ENCODE measurements at regions not wholly inside any gene's neighbourhood (a gene's known extent, or its start where the extent isn't known, plus 50 kb on each side); places are given as distances from the start of the nearest gene placed in this dataset.

DNA sequence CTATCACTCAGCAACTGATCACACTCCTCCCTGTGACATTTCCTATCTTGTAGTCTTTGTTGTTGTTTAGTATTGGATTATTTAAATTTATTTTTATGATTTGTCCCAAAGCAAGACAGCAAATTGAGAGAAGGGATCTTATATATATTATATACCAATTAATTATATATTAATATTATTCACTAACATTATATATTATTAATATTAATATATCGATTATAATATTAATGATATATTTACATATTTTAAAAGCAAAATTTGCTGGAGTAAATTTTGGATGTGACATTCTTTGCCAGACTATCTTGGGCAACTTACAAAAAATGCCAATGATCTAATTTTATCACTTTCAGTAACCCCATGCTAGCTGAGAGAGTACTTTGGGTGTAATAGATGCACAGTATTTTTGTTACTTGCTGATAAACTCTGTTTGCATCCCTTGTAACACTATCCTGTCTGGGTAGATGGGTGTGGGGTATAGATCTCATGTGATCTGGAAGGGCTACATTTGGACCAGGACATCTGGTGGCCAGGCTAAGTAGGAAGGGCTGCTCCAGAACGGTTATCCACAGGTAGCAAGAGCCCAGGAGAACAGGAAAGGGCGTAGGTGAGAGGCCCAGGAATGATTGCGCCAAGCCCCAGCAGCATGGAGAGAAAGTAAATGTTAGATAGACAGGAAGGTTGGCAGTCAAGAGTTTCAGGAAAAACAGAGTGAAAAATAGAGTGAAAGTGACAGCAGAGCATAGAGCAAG lies 608.6 kb upstream of the KIRREL3 start:
- Mint-ChIP-seq H3K27me3 (ENCODE audit: low read depth) (no peaks in the 10 kb centered on the region), H3K36me3 (ENCODE audit: low read depth) (no peaks in the 10 kb centered on the region), H3K27ac (ENCODE audit: unreplicated experiment) (no peak overlapping the region), H3K4me1 (peaks cover 8% of the 10 kb centered on the region), H3K9me3 (peaks cover 3% of the 10 kb centered on the region), H3K4me3 (no peak overlapping the region)
- TF ChIP-seq, protein P1, sequence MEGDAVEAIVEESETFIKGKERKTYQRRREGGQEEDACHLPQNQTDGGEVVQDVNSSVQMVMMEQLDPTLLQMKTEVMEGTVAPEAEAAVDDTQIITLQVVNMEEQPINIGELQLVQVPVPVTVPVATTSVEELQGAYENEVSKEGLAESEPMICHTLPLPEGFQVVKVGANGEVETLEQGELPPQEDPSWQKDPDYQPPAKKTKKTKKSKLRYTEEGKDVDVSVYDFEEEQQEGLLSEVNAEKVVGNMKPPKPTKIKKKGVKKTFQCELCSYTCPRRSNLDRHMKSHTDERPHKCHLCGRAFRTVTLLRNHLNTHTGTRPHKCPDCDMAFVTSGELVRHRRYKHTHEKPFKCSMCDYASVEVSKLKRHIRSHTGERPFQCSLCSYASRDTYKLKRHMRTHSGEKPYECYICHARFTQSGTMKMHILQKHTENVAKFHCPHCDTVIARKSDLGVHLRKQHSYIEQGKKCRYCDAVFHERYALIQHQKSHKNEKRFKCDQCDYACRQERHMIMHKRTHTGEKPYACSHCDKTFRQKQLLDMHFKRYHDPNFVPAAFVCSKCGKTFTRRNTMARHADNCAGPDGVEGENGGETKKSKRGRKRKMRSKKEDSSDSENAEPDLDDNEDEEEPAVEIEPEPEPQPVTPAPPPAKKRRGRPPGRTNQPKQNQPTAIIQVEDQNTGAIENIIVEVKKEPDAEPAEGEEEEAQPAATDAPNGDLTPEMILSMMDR (conservative IDR thresholded peaks at IDR 0.05): no peak
- DNase-seq (ENCODE audit: low read depth, low spot score): no peak

DNA sequence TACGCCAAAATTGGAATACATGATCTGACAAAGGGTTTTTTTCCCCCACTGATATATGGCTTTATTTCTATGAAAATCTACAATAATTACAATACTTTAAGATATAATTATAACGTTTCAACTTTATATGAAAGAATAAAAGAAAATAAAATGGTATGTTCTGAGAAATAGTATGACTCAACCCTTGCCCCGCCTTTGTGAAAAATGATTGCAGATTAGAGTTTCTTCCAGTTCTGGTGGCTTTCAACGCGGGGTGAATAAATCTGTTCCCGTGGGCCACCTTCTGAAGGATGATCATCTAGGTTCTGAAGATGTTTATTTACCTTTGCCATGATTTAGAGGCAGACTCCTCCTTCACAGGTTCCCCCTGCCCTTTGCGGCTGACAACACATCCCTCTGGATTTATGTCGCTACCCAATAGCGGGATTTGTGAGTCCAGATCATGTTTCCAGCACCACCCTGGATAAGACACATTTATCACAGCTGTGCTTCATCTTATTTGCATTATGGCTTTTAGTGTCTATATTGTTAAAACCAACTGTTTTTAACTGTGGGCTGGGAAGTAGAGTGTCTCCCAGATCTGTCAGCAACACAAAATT lies 607.0 kb upstream of the KIRREL3 start:
- H3K9me3 Mint-ChIP-seq: peaks cover 3% of the 10 kb centered on the region
- H3K27me3 Mint-ChIP-seq (ENCODE audit: low read depth): no peaks in the 10 kb centered on the region
- H3K4me1 Mint-ChIP-seq: peaks cover 8% of the 10 kb centered on the region
- DNase-seq (ENCODE audit: low read depth, low spot score): no peak
- H3K4me3 Mint-ChIP-seq: no peak overlapping the region
- no peaks in the 10 kb centered on the region for H3K36me3 Mint-ChIP-seq (ENCODE audit: low read depth)
- TF ChIP-seq, protein P1 (conservative IDR thresholded peaks at IDR 0.05): no peak
- no peak overlapping the region for H3K27ac Mint-ChIP-seq (ENCODE audit: unreplicated experiment)

DNA sequence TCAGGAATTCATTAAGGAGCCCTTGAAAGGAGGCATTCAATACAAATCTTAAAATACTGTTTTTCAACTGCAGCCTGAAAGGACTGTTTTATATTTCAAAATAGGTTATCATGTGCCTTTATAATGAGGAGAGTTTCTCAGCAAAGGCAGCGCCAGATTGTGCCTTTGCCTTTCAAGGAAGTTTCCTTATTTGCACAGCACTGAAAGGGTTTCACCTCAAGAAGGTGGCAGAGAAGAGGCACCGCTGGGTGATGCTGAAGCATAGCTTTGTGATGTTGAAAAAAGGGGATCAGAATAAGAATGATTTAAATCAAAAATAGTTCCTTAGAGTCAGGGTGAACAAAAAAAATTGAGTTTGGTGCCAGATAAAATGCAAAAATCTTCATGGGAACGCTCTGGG lies 601.0 kb upstream of the KIRREL3 start:
- TF ChIP-seq, protein P1 (conservative IDR thresholded peaks at IDR 0.05): no peak
- no peak for DNase-seq (ENCODE audit: low read depth, low spot score)
- Mint-ChIP-seq H3K9me3 (peaks cover 3% of the 10 kb centered on the region), H3K27me3 (ENCODE audit: low read depth) (no peaks in the 10 kb centered on the region), H3K36me3 (ENCODE audit: low read depth) (no peaks in the 10 kb centered on the region), H3K4me1 (no peaks in the 10 kb centered on the region), H3K27ac (ENCODE audit: unreplicated experiment) (no peak overlapping the region), H3K4me3 (no peak overlapping the region)

DNA sequence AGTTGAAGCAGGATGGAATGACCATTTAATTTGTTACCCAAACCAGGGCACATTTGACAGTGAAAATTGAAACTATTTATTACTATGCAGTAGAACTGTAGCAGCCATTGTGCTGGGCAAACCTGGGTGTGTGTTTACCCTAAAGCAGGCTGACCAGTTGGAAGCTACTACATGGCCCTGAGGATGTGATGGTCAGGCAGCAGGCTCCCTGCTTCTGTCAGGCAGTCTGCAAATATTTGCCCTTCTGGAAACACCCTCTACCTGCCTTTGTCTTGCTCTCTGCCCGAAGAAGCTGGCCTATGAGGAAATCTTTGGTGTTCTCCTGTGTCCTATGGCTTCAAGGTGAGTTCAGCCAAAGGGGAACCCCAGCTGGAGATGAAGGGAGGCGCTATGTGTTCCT lies 600.1 kb upstream of the KIRREL3 start:
- Mint-ChIP-seq H3K4me3 (no peak overlapping the region), H3K27me3 (ENCODE audit: low read depth) (no peaks in the 10 kb centered on the region), H3K4me1 (no peaks in the 10 kb centered on the region), H3K27ac (ENCODE audit: unreplicated experiment) (no peak overlapping the region), H3K36me3 (ENCODE audit: low read depth) (no peaks in the 10 kb centered on the region), H3K9me3 (peaks cover 3% of the 10 kb centered on the region)
- TF ChIP-seq, protein P1 (conservative IDR thresholded peaks at IDR 0.05): no peak
- no peak for DNase-seq (ENCODE audit: low read depth, low spot score)

DNA sequence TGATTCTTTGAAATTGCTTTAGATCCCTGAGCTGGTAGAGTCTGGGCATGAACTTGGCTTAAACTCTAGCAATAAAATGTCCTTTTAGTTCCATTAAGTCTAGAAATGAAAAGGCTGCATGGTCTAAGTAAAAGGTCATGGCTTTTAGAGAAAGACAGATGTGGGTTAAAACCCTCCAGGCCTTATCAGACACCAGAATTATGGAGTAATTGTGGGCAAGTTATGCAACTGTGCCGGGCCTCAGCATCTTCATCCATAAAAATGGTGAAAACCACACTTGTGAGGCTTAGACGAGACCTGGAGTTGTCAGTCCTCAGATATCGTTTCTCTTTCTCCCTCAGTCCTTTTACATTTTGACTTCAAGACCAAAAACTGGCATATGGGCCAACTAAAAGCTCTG lies 597.9 kb upstream of the KIRREL3 start:
- H3K27ac Mint-ChIP-seq (ENCODE audit: unreplicated experiment): no peak overlapping the region
- TF ChIP-seq, protein P1 (conservative IDR thresholded peaks at IDR 0.05): no peak
- no peaks in the 10 kb centered on the region for H3K9me3 Mint-ChIP-seq
- DNase-seq (ENCODE audit: low read depth, low spot score): no peak
- H3K27me3 Mint-ChIP-seq (ENCODE audit: low read depth): no peaks in the 10 kb centered on the region
- H3K4me3 Mint-ChIP-seq: no peak overlapping the region
- no peaks in the 10 kb centered on the region for H3K36me3 Mint-ChIP-seq (ENCODE audit: low read depth)
- no peaks in the 10 kb centered on the region for H3K4me1 Mint-ChIP-seq

Measured in neural crest cell (in vitro differentiated cells).